GM12878 (cell line): ENCODE measurements at regions not wholly inside any gene's neighbourhood (a gene's known extent, or its start where the extent isn't known, plus 50 kb on each side); places are given as distances from the start of the nearest gene placed in this dataset.
A peak's percentile ranks its signal among the peaks of the same experiment; 100 is the strongest.

ENCODE experiments used
- ATAC-seq: fragments of 200-7000 bp; cut with Tn5 transposase; 3 replicates; pipeline ENCODE4 v1.9.1; 2020; ENCODE audit warnings: mild to moderate bottlenecking, moderate library complexity
- BruUV-seq: library from RNA; stranded (reverse); fragments of 400-500 nt; replicated peaks from 2 replicates; lab custom pipeline; 2021; lab: Mats Ljungman, UMichigan
- CTCF ChIA-PET: fragments of 300-600 bp; sonication (Branson Sonifier 250); formaldehyde crosslinking; extraction: SDS; loops from one replicate; lab custom pipeline; 2021; ENCODE audit warnings: inconsistent platforms; lab: Yijun Ruan, JAX
- POLR2A ChIA-PET: fragments of 350-600 bp; formaldehyde crosslinking; extraction: SDS; loops from one replicate; lab custom pipeline; 2021; ENCODE audit warnings: inconsistent platforms; lab: Charles Lee
- RAD21 ChIA-PET: fragments of 300-600 bp; sonication (Branson Sonifier 250); formaldehyde crosslinking; loops from one replicate; lab custom pipeline; 2023; ENCODE audit warnings: antibody characterized with exemption; ENCODE audit not compliant: unreplicated experiment; lab: Charles Lee
- SMC1A ChIA-PET: fragments of 300-600 bp; sonication (Branson Sonifier 250); formaldehyde crosslinking; loops from one replicate; lab custom pipeline; 2023; ENCODE audit not compliant: unreplicated experiment, uncharacterized antibody; lab: Charles Lee
- DNase-seq: peaks from one replicate; pipeline ENCODE4 v3.0.0-alpha.2; 2011; ENCODE audit warnings: low read depth, low spot score
- FAIRE-seq: peaks from 3 replicates; lab custom pipeline; 2011; peaks lifted over from hg19 to GRCh38; lab: Jason Lieb, UNC
- H2AFZ ChIP-seq: 2 replicates; pipeline ENCODE4 v1.6.0; 2011; ENCODE audit warnings: low read depth, low read length, control low read depth; ENCODE audit not compliant: control insufficient read depth
- H3K27ac ChIP-seq: 2 replicates; pipeline ENCODE4 v1.5.1; 2011; ENCODE audit warnings: control low read depth; ENCODE audit not compliant: control insufficient read depth, insufficient read depth
- H3K27me3 ChIP-seq, 2 experiments: replicated peaks in 1 of 2; 2 replicates each; pipeline versions ENCODE4 v1.6.0 to v1.6.1; 2011; ENCODE audit warnings: low read length in 1 of 2; ENCODE audit not compliant: control insufficient read depth in 2 of 2, insufficient read depth in 2 of 2
- H3K36me3 ChIP-seq, 2 experiments: 2 replicates each; pipeline ENCODE4 v1.5.1; 2011; ENCODE audit warnings: low read length in 1 of 2; ENCODE audit not compliant: control insufficient read depth in 2 of 2, insufficient read depth in 2 of 2
- H3K4me1 ChIP-seq: 2 replicates; pipeline ENCODE4 v1.6.1; 2011; ENCODE audit warnings: mild to moderate bottlenecking, low read length, moderate library complexity, mixed read lengths; ENCODE audit not compliant: control insufficient read depth, insufficient read depth
- H3K4me2 ChIP-seq: 2 replicates; pipeline ENCODE4 v1.6.0; 2011; ENCODE audit warnings: control low read depth; ENCODE audit not compliant: control insufficient read depth, insufficient read depth
- H3K4me3 ChIP-seq: fragments of 200-600 bp; sonication (generic); 2 replicates; pipeline ENCODE4 v1.5.1; 2016
- H3K79me2 ChIP-seq: 2 replicates; pipeline ENCODE4 v1.6.0; 2011; ENCODE audit warnings: low read length; ENCODE audit not compliant: control insufficient read depth, insufficient read depth
- H3K9ac ChIP-seq: 2 replicates; pipeline ENCODE4 v1.8.0; 2011; ENCODE audit warnings: low read length, control low read depth, mixed read lengths; ENCODE audit not compliant: control insufficient read depth, insufficient read depth
- H3K9me3 ChIP-seq: replicated peaks from 3 replicates; pipeline ENCODE4 v1.5.1; 2011; ENCODE audit warnings: mild to moderate bottlenecking, low read length; ENCODE audit not compliant: control insufficient read depth, insufficient read depth
- H4K20me1 ChIP-seq: 2 replicates; pipeline ENCODE4 v1.6.0; 2011; ENCODE audit not compliant: control insufficient read depth, insufficient read depth
- BACH1 ChIP-seq: fragments of 450-650 bp; IDR thresholded peaks from 2 replicates; pipeline ENCODE4 v1.6.1; 2017; ENCODE audit warnings: mild to moderate bottlenecking, borderline replicate concordance
- BCL11A ChIP-seq: IDR thresholded peaks from 2 replicates; pipeline ENCODE4 v1.6.1; 2011; ENCODE audit warnings: low read depth, low read length
- CBFB ChIP-seq: IDR thresholded peaks from 2 replicates; pipeline ENCODE4 v1.6.1; 2016; ENCODE audit warnings: antibody characterized with exemption, low read depth
- CBX5 ChIP-seq: sonication (generic); IDR thresholded peaks from 2 replicates; pipeline ENCODE4 v1.6.1; 2016; ENCODE audit warnings: low read depth, moderate library complexity, mild to moderate bottlenecking, inconsistent platforms
- ESRRA ChIP-seq: IDR thresholded peaks from 2 replicates; pipeline ENCODE4 v1.6.1; 2012; ENCODE audit warnings: mild to moderate bottlenecking, low read length, improper control_type of control experiment
- FOXK2 ChIP-seq: fragments of 450-650 bp; IDR thresholded peaks from 2 replicates; pipeline ENCODE4 v1.6.1; 2017; ENCODE audit warnings: mild to moderate bottlenecking, moderate library complexity
- HCFC1 ChIP-seq: fragments of 150-350 bp; IDR thresholded peaks from 2 replicates; pipeline ENCODE4 v1.6.1; 2014; ENCODE audit warnings: low read length
- IKZF1 ChIP-seq: fragments of 450-650 bp; conservative IDR thresholded peaks from 2 replicates; pipeline ENCODE4 v1.6.1; 2017; ENCODE audit warnings: antibody characterized with exemption, mild to moderate bottlenecking
- MEF2A ChIP-seq: IDR thresholded peaks from 2 replicates; pipeline ENCODE4 v1.6.1; 2011; ENCODE audit warnings: low read depth, mild to moderate bottlenecking, low read length, moderate library complexity; ENCODE audit not compliant: insufficient read depth
- MTA2 ChIP-seq: fragments of 450-650 bp; IDR thresholded peaks from 2 replicates; pipeline ENCODE4 v1.6.1; 2016; ENCODE audit warnings: low read depth, mild to moderate bottlenecking, moderate library complexity
- NR2F1 ChIP-seq: fragments of 450-650 bp; conservative IDR thresholded peaks from 2 replicates; pipeline ENCODE4 v1.6.1; 2017; ENCODE audit warnings: mild to moderate bottlenecking
- POLR2AphosphoS5 ChIP-seq: IDR thresholded peaks from 2 replicates; pipeline ENCODE4 v1.6.1; 2011; ENCODE audit warnings: mild to moderate bottlenecking, low read length, inconsistent platforms
- RAD51 ChIP-seq: fragments of 450-650 bp; IDR thresholded peaks from 2 replicates; pipeline ENCODE4 v1.6.1; 2016; ENCODE audit warnings: moderate library complexity, mild to moderate bottlenecking, inconsistent platforms
- RCOR1 ChIP-seq: conservative IDR thresholded peaks from 2 replicates; pipeline ENCODE4 v1.6.1; 2012; ENCODE audit warnings: low read depth, low read length, improper control_type of control experiment
- RELA ChIP-seq: fragments of 450-650 bp; IDR thresholded peaks from 2 replicates; pipeline ENCODE4 v1.8.0; 2014; ENCODE audit warnings: borderline replicate concordance; ENCODE audit not compliant: partially characterized antibody
- RUNX3 ChIP-seq: IDR thresholded peaks from 2 replicates; pipeline ENCODE4 v1.6.1; 2012; ENCODE audit warnings: low read length, inconsistent platforms
- SIX5 ChIP-seq: IDR thresholded peaks from 2 replicates; pipeline ENCODE4 v1.6.1; 2011; ENCODE audit warnings: mild to moderate bottlenecking, low read depth, low read length, moderate library complexity; ENCODE audit not compliant: severe bottlenecking
- SMAD5 ChIP-seq: IDR thresholded peaks from 2 replicates; pipeline ENCODE4 v1.6.1; 2016; ENCODE audit warnings: antibody characterized with exemption, low read depth
- SREBF2 ChIP-seq: IDR thresholded peaks from 2 replicates; pipeline ENCODE4 v1.6.1; 2012; ENCODE audit warnings: mild to moderate bottlenecking, low read length
- TAF1 ChIP-seq: IDR thresholded peaks from 2 replicates; pipeline ENCODE4 v1.6.1; 2011; ENCODE audit warnings: mild to moderate bottlenecking, low read depth, low read length, borderline replicate concordance
- TCF7 ChIP-seq: IDR thresholded peaks from 2 replicates; pipeline ENCODE4 v1.6.1; 2014; ENCODE audit warnings: antibody characterized with exemption, borderline replicate concordance
- ZNF24 ChIP-seq: fragments of 450-650 bp; IDR thresholded peaks from 2 replicates; pipeline ENCODE4 v1.6.1; 2017; ENCODE audit warnings: antibody characterized with exemption, mild to moderate bottlenecking
- WGBS: methylation state at CpG from one replicate; pipeline ENCODE4 v1.1.6; 2016; ENCODE audit warnings: low lambda C conversion rate; ENCODE audit not compliant: insufficient replicate concordance, insufficient coverage; ENCODE audit errors: missing lambda C conversion rate; 5-methylcytosine and 5-hydroxymethylcytosine counted together
- in situ Hi-C: fragments of 300-500 bp; cut with MboI; formaldehyde crosslinking; loops from 9 replicates; pipeline ENCODE4 v1.14.3; 2018; ENCODE audit warnings: mixed read lengths
- intact Hi-C: fragments of 100-400 bp; cut with micrococcal nuclease; formaldehyde crosslinking; loops from one replicate; pipeline ENCODE4 v1.14.2; 2022; ENCODE audit not compliant: unreplicated experiment
- TF ChIP-seq, protein P1 (sequence below): fragments of 450-650 bp; formaldehyde crosslinking; IDR thresholded peaks from 2 replicates; pipeline ENCODE4 v1.4.0; 2022; ENCODE audit warnings: mild to moderate bottlenecking, moderate library complexity
- TF ChIP-seq, protein P2 (sequence below): IDR thresholded peaks from 2 replicates; pipeline ENCODE4 v1.6.1; 2011; ENCODE audit warnings: mild to moderate bottlenecking, low read depth, low read length, moderate library complexity; ENCODE audit not compliant: insufficient replicate concordance

DNA sequence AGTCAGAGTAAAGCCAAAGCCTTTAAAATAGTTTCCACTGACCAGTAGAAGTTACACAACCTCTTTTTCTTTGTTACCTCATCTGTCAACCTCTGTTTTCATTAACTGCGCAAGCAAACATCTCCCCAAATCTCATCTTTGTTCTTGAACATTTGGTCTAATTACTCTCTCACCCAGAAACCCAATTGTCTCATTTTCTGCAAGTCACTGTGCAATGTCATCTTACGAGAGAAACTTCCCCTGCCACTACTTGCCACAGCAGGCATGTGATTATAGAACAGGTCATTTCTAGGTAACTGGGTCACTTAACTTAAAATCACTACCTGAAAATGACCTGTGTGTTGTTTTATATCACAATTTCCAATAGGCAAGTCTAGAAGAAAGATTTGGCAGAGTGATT lies 159.4 kb downstream of the SI start:
- CTCF ChIA-PET: no interaction called here
- Histone ChIP-seq H3K27ac (no peak overlapping the region), H3K4me1 (no peaks in the 10 kb centered on the region), H3K9me3 (no peaks in the 10 kb centered on the region), H3K27me3 (no peaks in the 10 kb centered on the region), H3K9ac (no peak overlapping the region), H3K4me2 (no peak overlapping the region), H4K20me1 (no peaks in the 10 kb centered on the region), H3K79me2 (no peaks in the 10 kb centered on the region), H3K4me3 (no peak overlapping the region), H2AFZ (no peak overlapping the region), H3K36me3 (no peaks in the 10 kb centered on the region)
- RAD21 ChIA-PET: no interaction called here
- no TSS peak for BruUV-seq
- SMC1A ChIA-PET: no interaction called here
- in situ Hi-C loops (no loop called here), intact Hi-C loops (no loop called here)
- DNase-seq (no peak), FAIRE-seq (no peak), ATAC-seq (peak; percentile 42)
- POLR2A ChIA-PET: no interaction called here
- WGBS: 29% methylated on average over 2 of the region's 2 CpGs
- no peak for TF ChIP-seq IKZF1
- no peak for TF ChIP-seq TCF7
- TF ChIP-seq MTA2: 0 out of 2 replicates have a peak, but pooled peaks have one; percentile 33
- no peak for TF ChIP-seq SIX5
- no peak for TF ChIP-seq RELA
- TF ChIP-seq SMAD5: no peak
- TF ChIP-seq ESRRA: no peak
- no peak for TF ChIP-seq SREBF2
- TF ChIP-seq RUNX3: no peak
- TF ChIP-seq HCFC1: no peak
- no peak for TF ChIP-seq ZNF24
- TF ChIP-seq CBX5: no peak
- no peak for TF ChIP-seq POLR2AphosphoS5
- no peak for TF ChIP-seq RCOR1
- TF ChIP-seq, protein P1, sequence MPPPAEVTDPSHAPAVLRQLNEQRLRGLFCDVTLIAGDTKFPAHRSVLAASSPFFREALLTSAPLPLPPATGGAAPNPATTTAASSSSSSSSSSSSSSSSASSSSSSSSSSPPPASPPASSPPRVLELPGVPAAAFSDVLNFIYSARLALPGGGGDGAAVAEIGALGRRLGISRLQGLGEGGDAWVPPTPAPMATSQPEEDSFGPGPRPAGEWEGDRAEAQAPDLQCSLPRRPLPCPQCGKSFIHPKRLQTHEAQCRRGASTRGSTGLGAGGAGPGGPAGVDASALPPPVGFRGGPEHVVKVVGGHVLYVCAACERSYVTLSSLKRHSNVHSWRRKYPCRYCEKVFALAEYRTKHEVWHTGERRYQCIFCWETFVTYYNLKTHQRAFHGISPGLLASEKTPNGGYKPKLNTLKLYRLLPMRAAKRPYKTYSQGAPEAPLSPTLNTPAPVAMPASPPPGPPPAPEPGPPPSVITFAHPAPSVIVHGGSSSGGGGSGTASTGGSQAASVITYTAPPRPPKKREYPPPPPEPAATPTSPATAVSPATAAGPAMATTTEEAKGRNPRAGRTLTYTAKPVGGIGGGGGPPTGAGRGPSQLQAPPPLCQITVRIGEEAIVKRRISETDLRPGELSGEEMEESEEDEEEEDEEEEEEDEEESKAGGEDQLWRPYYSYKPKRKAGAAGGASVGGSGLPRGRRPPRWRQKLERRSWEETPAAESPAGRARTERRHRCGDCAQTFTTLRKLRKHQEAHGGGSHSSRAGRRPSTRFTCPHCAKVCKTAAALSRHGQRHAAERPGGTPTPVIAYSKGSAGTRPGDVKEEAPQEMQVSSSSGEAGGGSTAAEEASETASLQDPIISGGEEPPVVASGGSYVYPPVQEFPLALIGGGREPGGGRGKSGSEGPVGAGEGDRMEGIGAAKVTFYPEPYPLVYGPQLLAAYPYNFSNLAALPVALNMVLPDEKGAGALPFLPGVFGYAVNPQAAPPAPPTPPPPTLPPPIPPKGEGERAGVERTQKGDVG (CRISPR knock-in tag): no peak
- no peak for TF ChIP-seq TAF1
- TF ChIP-seq BACH1: peak; percentile 65; the same call in 1 of the 2 replicates
- no peak for TF ChIP-seq FOXK2
- no peak; the same call in 1 of the 2 replicates for TF ChIP-seq RAD51
- TF ChIP-seq MEF2A: no peak
- 0 out of 2 replicates have a peak, but pooled peaks have one; percentile 29 for TF ChIP-seq NR2F1
- TF ChIP-seq CBFB: no peak
- no peak for TF ChIP-seq BCL11A
- TF ChIP-seq, protein P2, sequence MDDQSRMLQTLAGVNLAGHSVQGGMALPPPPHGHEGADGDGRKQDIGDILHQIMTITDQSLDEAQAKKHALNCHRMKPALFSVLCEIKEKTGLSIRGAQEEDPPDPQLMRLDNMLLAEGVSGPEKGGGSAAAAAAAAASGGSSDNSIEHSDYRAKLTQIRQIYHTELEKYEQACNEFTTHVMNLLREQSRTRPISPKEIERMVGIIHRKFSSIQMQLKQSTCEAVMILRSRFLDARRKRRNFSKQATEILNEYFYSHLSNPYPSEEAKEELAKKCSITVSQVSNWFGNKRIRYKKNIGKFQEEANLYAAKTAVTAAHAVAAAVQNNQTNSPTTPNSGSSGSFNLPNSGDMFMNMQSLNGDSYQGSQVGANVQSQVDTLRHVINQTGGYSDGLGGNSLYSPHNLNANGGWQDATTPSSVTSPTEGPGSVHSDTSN: no peak
